Fibroblast of lung (primary cell): ENCODE measurements at regions not wholly inside any gene's neighbourhood (a gene's known extent, or its start where the extent isn't known, plus 50 kb on each side); places are given as distances from the start of the nearest gene placed in this dataset.

ENCODE experiments used
- DNase-seq, 2 donors: peaks; one replicate each; pipeline versions ENCODE4 v3.0.0 to v3.0.0-alpha.2; 2010; ENCODE audit warnings: low read depth in 2 of 2
- H2AFZ ChIP-seq: 2 replicates; pipeline ENCODE4 v1.5.1; 2012; ENCODE audit warnings: low read length, control low read depth, inconsistent platforms
- H3K27ac ChIP-seq: 2 replicates; pipeline ENCODE4 v1.5.1; 2011; ENCODE audit warnings: low read length, control low read depth; ENCODE audit not compliant: insufficient read depth
- H3K27me3 ChIP-seq: 2 replicates; pipeline ENCODE4 v1.5.1; 2011; ENCODE audit warnings: mild to moderate bottlenecking, low read length; ENCODE audit not compliant: control insufficient read depth, insufficient read depth
- H3K36me3 ChIP-seq: 2 replicates; pipeline ENCODE4 v1.5.1; 2011; ENCODE audit warnings: low read length; ENCODE audit not compliant: control insufficient read depth, insufficient read depth
- H3K4me1 ChIP-seq: 2 replicates; pipeline ENCODE4 v1.5.1; 2011; ENCODE audit warnings: low read length; ENCODE audit not compliant: control insufficient read depth, insufficient read depth; ENCODE audit errors: extremely low read depth
- H3K4me2 ChIP-seq: 2 replicates; pipeline ENCODE4 v1.5.1; 2011; ENCODE audit warnings: low read length, control low read depth; ENCODE audit not compliant: insufficient read depth; ENCODE audit errors: extremely low read depth
- H3K4me3 ChIP-seq, 4 experiments: fragments of 200-600 bp in 1 of 4; sonication (generic) in 1 of 4; replicated peaks in 1 of 4; 2 replicates each; pipeline ENCODE4 v1.5.1; 2011 to 2016; ENCODE audit warnings: low read length in 4 of 4, low read depth in 3 of 4, mild to moderate bottlenecking in 3 of 4, control low read depth in 2 of 4, inconsistent platforms in 1 of 4, mixed read lengths in 1 of 4; ENCODE audit not compliant: insufficient read depth in 1 of 4; ENCODE audit errors: control extremely low read depth in 1 of 4
- H3K79me2 ChIP-seq: 2 replicates; pipeline ENCODE4 v1.5.1; 2012; ENCODE audit warnings: mild to moderate bottlenecking, low read length, inconsistent platforms; ENCODE audit not compliant: control insufficient read depth, insufficient read depth
- H3K9ac ChIP-seq: 2 replicates; pipeline ENCODE4 v1.5.1; 2011; ENCODE audit warnings: mild to moderate bottlenecking, low read length, control low read depth; ENCODE audit not compliant: insufficient read depth
- H3K9me3 ChIP-seq: 2 replicates; pipeline ENCODE4 v1.5.1; 2012; ENCODE audit warnings: low read depth, low read length; ENCODE audit not compliant: control insufficient read depth, insufficient read depth
- H4K20me1 ChIP-seq: 2 replicates; pipeline ENCODE4 v1.5.1; 2011; ENCODE audit warnings: low read length; ENCODE audit not compliant: control insufficient read depth, insufficient read depth; ENCODE audit errors: extremely low read depth
- CTCF ChIP-seq, 2 donors: IDR thresholded peaks in 1 of 2; conservative IDR thresholded peaks in 1 of 2; 1 replicate in 1 of 2; 2 replicates in 1 of 2; pipeline ENCODE4 v1.5.1; 2011 to 2012; ENCODE audit warnings: low read length in 2 of 2, control low read depth in 1 of 2, inconsistent platforms in 1 of 2, low read depth in 1 of 2, mild to moderate bottlenecking in 1 of 2
- EZH2 ChIP-seq: IDR thresholded peaks from 2 replicates; pipeline ENCODE4 v1.5.1; 2012; ENCODE audit warnings: low read length, control low read depth, mild to moderate bottlenecking; ENCODE audit errors: missing control alignments

GRCh38 chr3:59213860-59214259, 164.0 kb upstream of the CFAP20DC start:
- Histone ChIP-seq H3K36me3 (no peaks in the 10 kb centered on the region), H3K27ac (no peak overlapping the region), H3K9ac (no peak overlapping the region), H3K79me2 (no peaks in the 10 kb centered on the region), H3K9me3 (no peaks in the 10 kb centered on the region), H3K4me3 (no peak overlapping the region), H2AFZ (no peak overlapping the region), H3K4me1 (no peaks in the 10 kb centered on the region), H4K20me1 (no peaks in the 10 kb centered on the region), H3K4me2 (no peak overlapping the region), H3K27me3 (no peaks in the 10 kb centered on the region)
- no peak for TF ChIP-seq EZH2
- TF ChIP-seq CTCF (conservative IDR thresholded peaks at IDR 0.05 in 1 of 2, IDR thresholded peaks at IDR 0.05 in 1 of 2; ENCODE audit: low read depth in 1 of 2, low read length in 2 of 2), result no peak
- DNase-seq, result no peak

GRCh38 chr3:59212128-59212779, 162.4 kb upstream of the CFAP20DC start:
- H3K4me1 ChIP-seq, result no peaks in the 10 kb centered on the region
- no peaks in the 10 kb centered on the region for H4K20me1 ChIP-seq
- no peak overlapping the region for H3K4me3 ChIP-seq
- H3K4me2 ChIP-seq, result no peak overlapping the region
- no peaks in the 10 kb centered on the region for H3K36me3 ChIP-seq
- no peaks in the 10 kb centered on the region for H3K27me3 ChIP-seq
- TF ChIP-seq EZH2 (no peak), CTCF (conservative IDR thresholded peaks at IDR 0.05 in 1 of 2, IDR thresholded peaks at IDR 0.05 in 1 of 2; ENCODE audit: low read depth in 1 of 2, low read length in 2 of 2) (peak; percentile 53 to 73)
- H2AFZ ChIP-seq, result no peak overlapping the region
- no peaks in the 10 kb centered on the region for H3K9me3 ChIP-seq
- H3K79me2 ChIP-seq, result no peaks in the 10 kb centered on the region
- DNase-seq, result peak; percentile 38 to 55
- H3K9ac ChIP-seq, result no peak overlapping the region
- no peak overlapping the region for H3K27ac ChIP-seq

- H3K9me3 ChIP-seq, result no peaks in the 10 kb centered on the region
- H3K27ac ChIP-seq, result no peak overlapping the region
- no peaks in the 10 kb centered on the region for H4K20me1 ChIP-seq
- no peak overlapping the region for H3K9ac ChIP-seq
- no peak overlapping the region for H2AFZ ChIP-seq
- H3K36me3 ChIP-seq, result no peaks in the 10 kb centered on the region
- no peak overlapping the region for H3K4me2 ChIP-seq
- no peaks in the 10 kb centered on the region for H3K4me1 ChIP-seq
- no peak overlapping the region for H3K4me3 ChIP-seq
- TF ChIP-seq CTCF (conservative IDR thresholded peaks at IDR 0.05 in 1 of 2, IDR thresholded peaks at IDR 0.05 in 1 of 2; ENCODE audit: low read depth in 1 of 2, low read length in 2 of 2), result no peak
- TF ChIP-seq EZH2, result no peak
- DNase-seq, result no peak
- H3K27me3 ChIP-seq, result no peaks in the 10 kb centered on the region
- H3K79me2 ChIP-seq, result no peaks in the 10 kb centered on the region
Observed at GRCh38 chr3:59210260-59210659, 160.4 kb upstream of the CFAP20DC start.
